ENCODE measurements at regions not wholly inside any gene's neighbourhood (a gene's known extent, or its start where the extent isn't known, plus 50 kb on each side); places are given as distances from the start of the nearest gene placed in this dataset.
"Not testable (repeated sequence)": the region's sequence is repeated elsewhere in the genome, so short reads cannot be mapped to it uniquely, and the experiment has no call there.

DNA sequence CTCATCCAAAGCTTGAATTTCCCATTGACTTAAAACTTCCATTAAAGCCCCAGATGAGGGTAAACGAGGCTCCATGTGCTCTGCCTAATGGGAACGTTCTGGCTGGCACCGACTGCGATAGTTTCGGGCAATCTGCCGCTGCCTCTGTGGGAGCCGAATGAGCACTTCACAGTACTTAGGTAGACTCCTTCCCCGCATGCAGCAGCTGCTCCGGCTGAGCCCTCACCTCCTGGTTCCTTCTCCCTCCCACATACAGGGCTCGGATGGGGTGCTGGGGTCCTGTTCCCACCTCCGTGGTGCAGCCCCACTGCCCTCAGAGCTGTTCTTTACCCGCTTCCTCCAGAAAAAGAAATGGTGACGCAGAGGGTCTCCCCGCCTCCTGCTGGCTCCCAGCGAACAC is 476.5 kb upstream of the SALL3 start:
- H3K4me3 ChIP-seq (ENCODE audit: low read depth, low read length) = no peak overlapping the region
- TF ChIP-seq CTCF (IDR thresholded peaks at IDR 0.05; ENCODE audit: low read depth, low read length) = no peak
- in situ Hi-C loops (cut with HindIII; ENCODE audit: low sequenced_read_pairs) = no loop called here
- DNase-seq (ENCODE audit: low read depth, low spot score) = no peak

GRCh38 chr18:78505851-78506461 is 473.7 kb upstream of the SALL3 start:
- no peak overlapping the region for H3K4me3 ChIP-seq (ENCODE audit: low read depth, low read length)
- in situ Hi-C loops (cut with HindIII; ENCODE audit: low sequenced_read_pairs) = no loop called here
- no peak for TF ChIP-seq CTCF (IDR thresholded peaks at IDR 0.05; ENCODE audit: low read depth, low read length)
- no peak for DNase-seq (ENCODE audit: low read depth, low spot score)

- DNase-seq (ENCODE audit: low read depth, low spot score) = no peak
- no peak for TF ChIP-seq CTCF (IDR thresholded peaks at IDR 0.05; ENCODE audit: low read depth, low read length)
- no peak overlapping the region for H3K4me3 ChIP-seq (ENCODE audit: low read depth, low read length)
- in situ Hi-C loops (cut with HindIII; ENCODE audit: low sequenced_read_pairs) = no loop called here
These were observed 472.4 kb upstream of the SALL3 start for GRCh38 chr18:78507217-78507616.

DNA sequence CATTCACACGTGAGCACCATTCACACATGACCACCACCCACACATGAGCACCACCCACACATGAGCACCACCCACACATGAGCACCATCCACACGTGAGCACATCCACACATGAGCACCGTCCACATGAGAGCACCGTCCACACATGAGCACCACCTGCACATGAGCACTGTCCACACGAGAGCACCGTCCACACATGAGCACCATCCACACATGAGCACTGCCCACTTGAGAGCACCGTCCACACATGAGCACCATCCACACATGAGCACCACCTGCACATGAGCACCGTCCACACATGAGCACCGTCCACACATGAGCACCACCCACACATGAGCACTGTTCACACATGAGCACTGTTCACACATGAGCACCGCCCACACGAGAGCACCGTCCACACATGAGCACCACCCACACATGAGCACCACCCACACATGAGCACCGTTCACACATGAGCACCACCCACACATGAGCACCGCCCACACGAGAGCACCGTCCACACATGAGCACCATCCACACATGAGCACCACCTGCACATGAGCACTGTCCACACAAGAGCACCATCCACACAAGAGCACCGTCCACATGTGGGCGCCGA is 471.3 kb upstream of the SALL3 start:
- H3K4me3 ChIP-seq (ENCODE audit: low read depth, low read length); DNase-seq (ENCODE audit: low read depth, low spot score); in situ Hi-C loops (cut with HindIII; ENCODE audit: low sequenced_read_pairs): not testable (repeated sequence)

DNA sequence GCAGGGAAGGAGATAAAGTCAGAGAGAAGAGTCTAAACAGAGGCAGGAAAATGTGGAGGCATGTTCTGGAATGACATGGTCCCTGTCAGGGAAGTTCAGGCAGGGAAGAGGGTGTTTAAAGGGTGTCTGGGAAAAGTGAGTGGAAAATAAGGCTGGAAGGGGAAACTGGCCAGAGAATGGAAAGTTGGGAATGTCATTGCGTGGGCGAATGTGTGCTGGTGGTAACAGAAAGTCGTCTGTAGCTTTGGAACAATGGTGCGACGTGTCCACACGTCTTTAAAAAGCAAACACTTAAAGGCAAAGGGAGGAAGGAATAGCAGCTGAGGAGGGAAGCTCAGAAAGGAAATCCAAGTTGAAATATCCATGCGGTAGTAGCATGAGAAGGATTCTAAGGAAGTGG is 469.5 kb upstream of the SALL3 start:
- in situ Hi-C loops (cut with HindIII; ENCODE audit: low sequenced_read_pairs) = no loop called here
- no peak overlapping the region for H3K4me3 ChIP-seq (ENCODE audit: low read depth, low read length)
- DNase-seq (ENCODE audit: low read depth, low spot score) = no peak
- TF ChIP-seq CTCF (IDR thresholded peaks at IDR 0.05; ENCODE audit: low read depth, low read length) = no peak

DNA sequence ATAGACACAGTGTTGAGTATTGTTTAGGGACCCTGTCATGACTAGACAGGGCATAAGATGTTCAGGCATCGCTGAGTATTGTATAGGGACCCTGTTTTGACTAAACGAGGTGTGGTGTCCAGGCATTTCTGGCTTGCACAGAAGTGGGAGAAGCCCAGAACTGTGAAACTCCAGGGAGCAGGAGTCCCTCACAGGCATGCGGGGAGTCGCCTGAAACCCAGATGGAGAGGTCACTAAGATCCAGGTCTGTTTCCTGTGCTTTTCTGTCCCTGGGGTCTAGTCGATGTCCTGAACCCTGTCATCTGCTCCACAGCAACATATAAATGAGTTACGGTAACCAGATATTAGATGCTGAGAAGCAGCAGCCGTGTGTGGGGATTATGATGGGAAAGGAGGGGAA is 469.0 kb upstream of the SALL3 start:
- H3K4me3 ChIP-seq (ENCODE audit: low read depth, low read length) = no peak overlapping the region
- no peak for DNase-seq (ENCODE audit: low read depth, low spot score)
- in situ Hi-C loops (cut with HindIII; ENCODE audit: low sequenced_read_pairs) = no loop called here
- no peak for TF ChIP-seq CTCF (IDR thresholded peaks at IDR 0.05; ENCODE audit: low read depth, low read length)

GRCh38 chr18:78511666-78512601 is 467.7 kb upstream of the SALL3 start:
- DNase-seq (ENCODE audit: low read depth, low spot score) = no peak
- no peak overlapping the region for H3K4me3 ChIP-seq (ENCODE audit: low read depth, low read length)
- in situ Hi-C loops (cut with HindIII; ENCODE audit: low sequenced_read_pairs) = no loop called here
- TF ChIP-seq CTCF (IDR thresholded peaks at IDR 0.05; ENCODE audit: low read depth, low read length) = no peak

Data from astrocyte of the spinal cord (primary cell).